HepG2 (cell line): ENCODE measurements at regions not wholly inside any gene's neighbourhood (a gene's known extent, or its start where the extent isn't known, plus 50 kb on each side); places are given as distances from the start of the nearest gene placed in this dataset.

Experiments used
- ATAC-seq: fragments of 200-7000 bp; cut with Tn5 transposase; 3 replicates; pipeline ENCODE4 v1.9.1; 2020; ENCODE audit warnings: mild to moderate bottlenecking, moderate library complexity
- BruUV-seq: library from RNA; stranded (reverse); fragments of 400-500 nt; replicated peaks from 2 replicates; lab custom pipeline; 2021; lab: Mats Ljungman, UMichigan
- CTCF ChIA-PET: fragments of 300-600 bp; formaldehyde crosslinking; extraction: SDS; loops from one replicate; lab custom pipeline; 2021; ENCODE audit warnings: low total read pairs, inconsistent platforms, low intra/inter-chr PET ratio; lab: Yijun Ruan, JAX
- POLR2A ChIA-PET: fragments of 350-600 bp; sonication (Branson Sonifier 250); formaldehyde crosslinking; loops from one replicate; lab custom pipeline; 2020; ENCODE audit warnings: antibody characterized with exemption, inconsistent platforms; lab: Yijun Ruan, JAX
- DNase-seq: peaks from one replicate; pipeline ENCODE4 v3.0.0-alpha.2; 2015; ENCODE audit warnings: low spot score
- FAIRE-seq: peaks from 3 replicates; lab custom pipeline; 2011; peaks lifted over from hg19 to GRCh38; lab: Jason Lieb, UNC
- H2AFZ ChIP-seq: one replicate; pipeline ENCODE4 v1.6.1; 2011; ENCODE audit warnings: low read length, inconsistent platforms
- H3K27ac ChIP-seq: fragments of 300-600 bp; 3 replicates; pipeline ENCODE4 v1.8.0; 2011; ENCODE audit warnings: mixed run types, mild to moderate bottlenecking, mixed read lengths, low read length, inconsistent platforms; ENCODE audit not compliant: insufficient read depth; ENCODE audit errors: extremely low read length
- H3K27me3 ChIP-seq, 2 experiments: fragments of 200-600 bp in 1 of 2; 2 replicates in 1 of 2; 3 replicates in 1 of 2; pipeline versions ENCODE4 v1.6.0 to v1.8.0; 2011; ENCODE audit warnings: low read length in 2 of 2, mild to moderate bottlenecking in 2 of 2, moderate library complexity in 2 of 2, inconsistent platforms in 1 of 2; ENCODE audit not compliant: insufficient read depth in 2 of 2, control insufficient read depth in 1 of 2
- H3K36me3 ChIP-seq, 2 experiments: fragments of 200-600 bp in 1 of 2; replicated peaks in 1 of 2; 2 replicates in 1 of 2; 3 replicates in 1 of 2; pipeline versions ENCODE4 v1.5.1 to v1.8.0; 2011; ENCODE audit warnings: low read length in 2 of 2, inconsistent platforms in 1 of 2; ENCODE audit not compliant: insufficient read depth in 2 of 2, control insufficient read depth in 1 of 2
- H3K4me1 ChIP-seq: 2 replicates; pipeline ENCODE4 v1.5.1; 2012; ENCODE audit warnings: low read length, inconsistent platforms; ENCODE audit not compliant: insufficient read depth
- H3K4me2 ChIP-seq: 2 replicates; pipeline ENCODE4 v1.6.0; 2011; ENCODE audit warnings: low read depth, low read length, inconsistent platforms
- H3K4me3 ChIP-seq, 3 experiments: fragments of 200-600 bp in 1 of 3; sonication (generic), shearing (Covaris generic) in 1 of 3; replicated peaks in 1 of 3; 2 replicates each; pipeline ENCODE4 v1.5.1; 2011 to 2016; ENCODE audit warnings: low read length in 3 of 3, inconsistent platforms in 2 of 3, low read depth in 2 of 3, mild to moderate bottlenecking in 2 of 3, control low read depth in 1 of 3, mixed read lengths in 1 of 3; ENCODE audit not compliant: insufficient read depth in 1 of 3
- H3K79me2 ChIP-seq: one replicate; pipeline ENCODE4 v1.6.1; 2011; ENCODE audit warnings: low read length, inconsistent platforms; ENCODE audit not compliant: insufficient read depth
- H3K9ac ChIP-seq: 2 replicates; pipeline ENCODE4 v1.6.0; 2011; ENCODE audit warnings: mild to moderate bottlenecking, low read depth, low read length, inconsistent platforms; ENCODE audit not compliant: insufficient read depth
- H3K9me3 ChIP-seq: 2 replicates; pipeline ENCODE4 v1.5.1; 2012; ENCODE audit warnings: mild to moderate bottlenecking, low read length
- H4K20me1 ChIP-seq: 2 replicates; pipeline ENCODE4 v1.6.0; 2011; ENCODE audit warnings: inconsistent platforms, mild to moderate bottlenecking, low read length, moderate library complexity; ENCODE audit not compliant: insufficient read depth
- HES4 ChIP-seq: sonication (generic); formaldehyde crosslinking; IDR thresholded peaks from 2 replicates; pipeline ENCODE4 v1.9.0; 2021; ENCODE audit warnings: mild to moderate bottlenecking, missing genetic modification reagents, borderline replicate concordance
- HOXA3 ChIP-seq: sonication (generic); formaldehyde crosslinking; IDR thresholded peaks from 2 replicates; pipeline ENCODE4 v1.5.0; 2020; ENCODE audit warnings: missing genetic modification reagents
- IRX3 ChIP-seq: sonication (generic); formaldehyde crosslinking; IDR thresholded peaks from 2 replicates; pipeline ENCODE4 v1.8.1; 2023; ENCODE audit warnings: mild to moderate bottlenecking, low read depth, missing genetic modification reagents, borderline replicate concordance
- NBN ChIP-seq: fragments of 450-650 bp; conservative IDR thresholded peaks from 2 replicates; pipeline ENCODE4 v1.6.1; 2017
- PAF1 ChIP-seq: IDR thresholded peaks from 2 replicates; pipeline ENCODE4 v1.6.1; 2016; ENCODE audit warnings: missing genetic modification reagents, missing compliant biosample characterization
- TOE1 ChIP-seq: sonication (generic); formaldehyde crosslinking; IDR thresholded peaks from 2 replicates; pipeline ENCODE4 v1.4.0; 2020; ENCODE audit warnings: mild to moderate bottlenecking, missing genetic modification reagents
- ZFP90 ChIP-seq: sonication (generic); formaldehyde crosslinking; IDR thresholded peaks from 2 replicates; pipeline ENCODE4 v1.8.0; 2022; ENCODE audit warnings: missing genetic modification reagents, mild to moderate bottlenecking, inconsistent platforms, borderline replicate concordance
- ZIK1 ChIP-seq: sonication (generic); formaldehyde crosslinking; IDR thresholded peaks from 2 replicates; pipeline ENCODE4 v1.5.0; 2020; ENCODE audit warnings: mild to moderate bottlenecking, low read depth, missing genetic modification reagents, borderline replicate concordance
- WGBS: methylation state at CpG from one replicate; pipeline ENCODE4 v1.1.6; 2017; ENCODE audit warnings: low lambda C conversion rate; 5-methylcytosine and 5-hydroxymethylcytosine counted together
- in situ Hi-C: cut with HindIII; loops from 2 replicates; pipeline ENCODE4 v1.10.0; 2017; ENCODE audit warnings: low pct_unique_long_range_greater_than_20kb; ENCODE audit not compliant: extremely low pct_ligation_motif_present
- intact Hi-C: fragments of 100-400 bp; cut with micrococcal nuclease; formaldehyde crosslinking; loops from one replicate; pipeline ENCODE4 v1.10.0; 2022; ENCODE audit not compliant: unreplicated experiment
- TF ChIP-seq, protein P1 (sequence below), 2 experiments: sonication (generic) in 1 of 2; formaldehyde crosslinking in 1 of 2; IDR thresholded peaks; 2 replicates each; pipeline versions ENCODE4 v1.6.1 to v1.9.0; 2014 to 2022; ENCODE audit warnings: antibody characterized with exemption in 1 of 2, borderline replicate concordance in 1 of 2, inconsistent platforms in 1 of 2, low read depth in 1 of 2, missing genetic modification reagents in 1 of 2

DNA sequence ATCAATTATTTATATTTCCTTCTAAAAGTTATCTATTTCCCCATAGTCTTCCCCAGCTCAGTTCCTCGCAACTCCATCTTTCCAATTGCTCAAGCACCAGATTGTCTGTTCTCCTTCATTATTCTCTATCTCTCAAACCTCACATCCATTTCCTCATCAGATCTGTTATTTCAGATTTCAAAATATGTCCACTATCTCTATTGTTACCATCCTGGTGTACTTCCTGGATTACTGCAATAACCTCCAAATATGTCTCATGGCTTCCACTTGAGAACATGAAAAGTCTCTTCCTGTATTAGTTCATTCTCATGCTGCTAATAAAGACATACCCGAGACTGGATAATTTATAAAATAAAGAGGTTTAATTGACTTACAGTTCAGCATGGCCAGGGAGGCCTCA, 641.7 kb upstream of the ZEB2 start:
- H3K27me3 ChIP-seq = no peaks in the 10 kb centered on the region; a peak in 1 of 5 replicates
- ATAC-seq = no peak
- no peaks in the 10 kb centered on the region for H3K36me3 ChIP-seq
- intact Hi-C loops (no loop called here), in situ Hi-C loops (no loop called here)
- DNase-seq = no peak
- no peak for TF ChIP-seq ZIK1 (CRISPR knock-in tag)
- TF ChIP-seq TOE1 (CRISPR knock-in tag) = no peak
- TF ChIP-seq HOXA3 = no peak
- no peak for TF ChIP-seq HES4 (CRISPR knock-in tag)
- TF ChIP-seq PAF1 (CRISPR knock-in tag) = no peak
- TF ChIP-seq IRX3 (CRISPR knock-in tag) = no peak
- TF ChIP-seq ZFP90 = no peak
- no peak for TF ChIP-seq NBN
- TF ChIP-seq, protein P1, sequence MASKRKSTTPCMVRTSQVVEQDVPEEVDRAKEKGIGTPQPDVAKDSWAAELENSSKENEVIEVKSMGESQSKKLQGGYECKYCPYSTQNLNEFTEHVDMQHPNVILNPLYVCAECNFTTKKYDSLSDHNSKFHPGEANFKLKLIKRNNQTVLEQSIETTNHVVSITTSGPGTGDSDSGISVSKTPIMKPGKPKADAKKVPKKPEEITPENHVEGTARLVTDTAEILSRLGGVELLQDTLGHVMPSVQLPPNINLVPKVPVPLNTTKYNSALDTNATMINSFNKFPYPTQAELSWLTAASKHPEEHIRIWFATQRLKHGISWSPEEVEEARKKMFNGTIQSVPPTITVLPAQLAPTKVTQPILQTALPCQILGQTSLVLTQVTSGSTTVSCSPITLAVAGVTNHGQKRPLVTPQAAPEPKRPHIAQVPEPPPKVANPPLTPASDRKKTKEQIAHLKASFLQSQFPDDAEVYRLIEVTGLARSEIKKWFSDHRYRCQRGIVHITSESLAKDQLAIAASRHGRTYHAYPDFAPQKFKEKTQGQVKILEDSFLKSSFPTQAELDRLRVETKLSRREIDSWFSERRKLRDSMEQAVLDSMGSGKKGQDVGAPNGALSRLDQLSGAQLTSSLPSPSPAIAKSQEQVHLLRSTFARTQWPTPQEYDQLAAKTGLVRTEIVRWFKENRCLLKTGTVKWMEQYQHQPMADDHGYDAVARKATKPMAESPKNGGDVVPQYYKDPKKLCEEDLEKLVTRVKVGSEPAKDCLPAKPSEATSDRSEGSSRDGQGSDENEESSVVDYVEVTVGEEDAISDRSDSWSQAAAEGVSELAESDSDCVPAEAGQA (IDR thresholded peaks at IDR 0.05; ENCODE audit: low read depth) = no peak
- TF ChIP-seq, protein P1 (CRISPR knock-in tag; IDR thresholded peaks at IDR 0.05; ENCODE audit: borderline replicate concordance) = no peak
- BruUV-seq = no TSS peak
- H2AFZ ChIP-seq = no peak overlapping the region
- CTCF ChIA-PET = no interaction called here
- no peak overlapping the region for H3K4me2 ChIP-seq
- no peaks in the 10 kb centered on the region for H4K20me1 ChIP-seq
- H3K79me2 ChIP-seq = no peaks in the 10 kb centered on the region
- no peak overlapping the region for H3K9ac ChIP-seq
- no peak overlapping the region for H3K4me3 ChIP-seq
- no peaks in the 10 kb centered on the region for H3K9me3 ChIP-seq
- POLR2A ChIA-PET = no interaction called here
- no peak overlapping the region for H3K27ac ChIP-seq
- FAIRE-seq = no peak
- 12% methylated on average over 2 of the region's 2 CpGs for WGBS
- H3K4me1 ChIP-seq = no peaks in the 10 kb centered on the region
